ENCODE measurements at regions not wholly inside any gene's neighbourhood (a gene's known extent, or its start where the extent isn't known, plus 50 kb on each side); places are given as distances from the start of the nearest gene placed in this dataset.

GRCh38 chr12:87238466-87238865 lies 790.7 kb downstream of the C12orf50 start:
- Histone ChIP-seq H3F3A (ENCODE audit: insufficient read depth, low read length) (no peaks in the 10 kb centered on the region), H3K79me2 (ENCODE audit: insufficient read depth, low read length) (no peaks in the 10 kb centered on the region), H3K9me2 (ENCODE audit: low read depth, low read length) (no peaks in the 10 kb centered on the region), H3K27ac (ENCODE audit: low read depth, low read length, poor library complexity, severe bottlenecking) (no peak overlapping the region), H4K20me1 (ENCODE audit: insufficient read depth, low read length) (no peaks in the 10 kb centered on the region), H3K4me1 (ENCODE audit: insufficient read depth, low read length, severe bottlenecking) (no peaks in the 10 kb centered on the region), H2AFZ (ENCODE audit: low read length) (no peak overlapping the region), H3K27me3 (ENCODE audit: insufficient read depth, low read length) (no peaks in the 10 kb centered on the region), H3K4me2 (ENCODE audit: low read length) (no peak overlapping the region), H3K9me3 (ENCODE audit: low read length) (no peaks in the 10 kb centered on the region), H3K9ac (ENCODE audit: low read length) (no peak overlapping the region), H3K36me3 (ENCODE audit: insufficient read depth, low read length) (no peaks in the 10 kb centered on the region), H3K4me3 (ENCODE audit: low read depth, low read length, poor library complexity, severe bottlenecking) (no peak overlapping the region)
- no peak for TF ChIP-seq EZH2 (IDR thresholded peaks at IDR 0.05; ENCODE audit: borderline replicate concordance, low read length)
- TF ChIP-seq, protein P1, sequence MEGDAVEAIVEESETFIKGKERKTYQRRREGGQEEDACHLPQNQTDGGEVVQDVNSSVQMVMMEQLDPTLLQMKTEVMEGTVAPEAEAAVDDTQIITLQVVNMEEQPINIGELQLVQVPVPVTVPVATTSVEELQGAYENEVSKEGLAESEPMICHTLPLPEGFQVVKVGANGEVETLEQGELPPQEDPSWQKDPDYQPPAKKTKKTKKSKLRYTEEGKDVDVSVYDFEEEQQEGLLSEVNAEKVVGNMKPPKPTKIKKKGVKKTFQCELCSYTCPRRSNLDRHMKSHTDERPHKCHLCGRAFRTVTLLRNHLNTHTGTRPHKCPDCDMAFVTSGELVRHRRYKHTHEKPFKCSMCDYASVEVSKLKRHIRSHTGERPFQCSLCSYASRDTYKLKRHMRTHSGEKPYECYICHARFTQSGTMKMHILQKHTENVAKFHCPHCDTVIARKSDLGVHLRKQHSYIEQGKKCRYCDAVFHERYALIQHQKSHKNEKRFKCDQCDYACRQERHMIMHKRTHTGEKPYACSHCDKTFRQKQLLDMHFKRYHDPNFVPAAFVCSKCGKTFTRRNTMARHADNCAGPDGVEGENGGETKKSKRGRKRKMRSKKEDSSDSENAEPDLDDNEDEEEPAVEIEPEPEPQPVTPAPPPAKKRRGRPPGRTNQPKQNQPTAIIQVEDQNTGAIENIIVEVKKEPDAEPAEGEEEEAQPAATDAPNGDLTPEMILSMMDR (IDR thresholded peaks at IDR 0.05; ENCODE audit: low read length), result no peak

DNA sequence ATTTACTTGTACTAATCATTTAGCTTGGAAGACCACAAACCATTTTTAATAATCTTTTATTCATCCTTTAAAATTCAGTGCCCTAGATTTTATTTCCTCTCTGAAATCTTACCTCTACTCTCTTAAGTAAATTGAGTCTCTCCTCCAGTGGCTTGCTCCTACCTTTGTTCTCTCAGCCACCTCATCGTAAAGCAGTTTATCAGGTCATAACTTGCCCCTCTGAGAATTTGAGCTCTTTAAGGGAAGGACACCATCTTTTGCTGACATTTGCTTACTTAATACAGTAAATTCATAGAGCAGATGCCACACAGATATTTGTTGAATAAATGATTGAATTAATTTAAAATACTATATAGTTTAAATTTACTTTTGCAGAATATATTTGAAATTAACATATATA lies 794.3 kb downstream of the C12orf50 start:
- H3K9ac ChIP-seq (ENCODE audit: low read length), result no peak overlapping the region
- H3K36me3 ChIP-seq (ENCODE audit: insufficient read depth, low read length), result no peaks in the 10 kb centered on the region

DNA sequence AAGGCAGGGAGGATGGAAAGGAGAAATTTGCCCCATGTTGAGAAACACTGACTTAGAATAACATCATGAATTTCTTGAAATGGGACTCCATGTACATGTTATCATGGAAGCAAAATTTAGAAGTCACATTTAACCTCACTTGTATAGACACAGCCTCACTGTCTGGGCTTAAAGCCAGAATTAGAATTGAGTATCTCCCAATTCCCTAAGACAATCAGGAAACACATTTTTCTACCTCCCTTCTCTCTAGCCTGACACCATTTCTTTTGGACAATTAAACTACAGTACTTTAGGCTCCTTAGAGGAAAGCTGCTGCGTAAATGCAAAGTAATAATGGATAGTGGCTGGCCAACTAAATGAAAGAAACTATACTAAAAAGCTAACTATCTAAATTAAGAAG lies 795.5 kb downstream of the C12orf50 start:
- no peaks in the 10 kb centered on the region for H3K9me2 ChIP-seq (ENCODE audit: low read depth, low read length)
- H2AFZ ChIP-seq (ENCODE audit: low read length), result no peak overlapping the region
- H3F3A ChIP-seq (ENCODE audit: insufficient read depth, low read length), result no peaks in the 10 kb centered on the region
- H3K4me3 ChIP-seq (ENCODE audit: low read depth, low read length, poor library complexity, severe bottlenecking), result no peak overlapping the region
- H3K79me2 ChIP-seq (ENCODE audit: insufficient read depth, low read length), result no peaks in the 10 kb centered on the region
- no peaks in the 10 kb centered on the region for H3K36me3 ChIP-seq (ENCODE audit: insufficient read depth, low read length)
- no peaks in the 10 kb centered on the region for H4K20me1 ChIP-seq (ENCODE audit: insufficient read depth, low read length)
- H3K27me3 ChIP-seq (ENCODE audit: insufficient read depth, low read length), result no peaks in the 10 kb centered on the region
- no peaks in the 10 kb centered on the region for H3K9me3 ChIP-seq (ENCODE audit: low read length)
- H3K9ac ChIP-seq (ENCODE audit: low read length), result no peak overlapping the region
- no peak overlapping the region for H3K4me2 ChIP-seq (ENCODE audit: low read length)
- no peak overlapping the region for H3K27ac ChIP-seq (ENCODE audit: low read depth, low read length, poor library complexity, severe bottlenecking)
- H3K4me1 ChIP-seq (ENCODE audit: insufficient read depth, low read length, severe bottlenecking), result no peaks in the 10 kb centered on the region
- no peak for TF ChIP-seq EZH2 (IDR thresholded peaks at IDR 0.05; ENCODE audit: borderline replicate concordance, low read length)
- TF ChIP-seq, protein P1 (IDR thresholded peaks at IDR 0.05; ENCODE audit: low read length), result no peak

More for the DNA sequence above, 794.3 kb downstream of the C12orf50 start:
- Histone ChIP-seq H3K9me3 (ENCODE audit: low read length) (no peaks in the 10 kb centered on the region), H3K4me3 (ENCODE audit: low read depth, low read length, poor library complexity, severe bottlenecking) (no peak overlapping the region), H4K20me1 (ENCODE audit: insufficient read depth, low read length) (no peaks in the 10 kb centered on the region), H3K27ac (ENCODE audit: low read depth, low read length, poor library complexity, severe bottlenecking) (no peak overlapping the region), H3K4me1 (ENCODE audit: insufficient read depth, low read length, severe bottlenecking) (no peaks in the 10 kb centered on the region), H3K9me2 (ENCODE audit: low read depth, low read length) (no peaks in the 10 kb centered on the region), H2AFZ (ENCODE audit: low read length) (no peak overlapping the region), H3K79me2 (ENCODE audit: insufficient read depth, low read length) (no peaks in the 10 kb centered on the region), H3K27me3 (ENCODE audit: insufficient read depth, low read length) (no peaks in the 10 kb centered on the region), H3K4me2 (ENCODE audit: low read length) (no peak overlapping the region), H3F3A (ENCODE audit: insufficient read depth, low read length) (no peaks in the 10 kb centered on the region)
- TF ChIP-seq, protein P1 (IDR thresholded peaks at IDR 0.05; ENCODE audit: low read length), result no peak
- TF ChIP-seq EZH2 (IDR thresholded peaks at IDR 0.05; ENCODE audit: borderline replicate concordance, low read length), result no peak

Data from OCI-LY1 (cell line).